Lower leg skin (tissue), 3 donors: ENCODE measurements at regions not wholly inside any gene's neighbourhood (a gene's known extent, or its start where the extent isn't known, plus 50 kb on each side); places are given as distances from the start of the nearest gene placed in this dataset.
"Not testable (repeated sequence)": the region's sequence is repeated elsewhere in the genome, so short reads cannot be mapped to it uniquely, and the experiment has no call there.

ENCODE experiments used
- POLR2A ChIP-seq, 2 donors: fragments of 450-650 bp; IDR thresholded peaks; one replicate each; pipeline ENCODE4 v1.6.1; 2016 to 2017; ENCODE audit warnings: antibody characterized with exemption in 2 of 2, mild to moderate bottlenecking in 1 of 2, moderate library complexity in 1 of 2
- TF ChIP-seq, protein P1 (sequence below), 3 donors: fragments of 450-650 bp; IDR thresholded peaks; one replicate each; pipeline ENCODE4 v1.5.1; 2016; ENCODE audit warnings: antibody characterized with exemption in 3 of 3, mild to moderate bottlenecking in 3 of 3, moderate library complexity in 2 of 3

GRCh38 chr2:91587908-91588535 is 2896.5 kb downstream of the RPIA start:
- TF ChIP-seq, protein P1, sequence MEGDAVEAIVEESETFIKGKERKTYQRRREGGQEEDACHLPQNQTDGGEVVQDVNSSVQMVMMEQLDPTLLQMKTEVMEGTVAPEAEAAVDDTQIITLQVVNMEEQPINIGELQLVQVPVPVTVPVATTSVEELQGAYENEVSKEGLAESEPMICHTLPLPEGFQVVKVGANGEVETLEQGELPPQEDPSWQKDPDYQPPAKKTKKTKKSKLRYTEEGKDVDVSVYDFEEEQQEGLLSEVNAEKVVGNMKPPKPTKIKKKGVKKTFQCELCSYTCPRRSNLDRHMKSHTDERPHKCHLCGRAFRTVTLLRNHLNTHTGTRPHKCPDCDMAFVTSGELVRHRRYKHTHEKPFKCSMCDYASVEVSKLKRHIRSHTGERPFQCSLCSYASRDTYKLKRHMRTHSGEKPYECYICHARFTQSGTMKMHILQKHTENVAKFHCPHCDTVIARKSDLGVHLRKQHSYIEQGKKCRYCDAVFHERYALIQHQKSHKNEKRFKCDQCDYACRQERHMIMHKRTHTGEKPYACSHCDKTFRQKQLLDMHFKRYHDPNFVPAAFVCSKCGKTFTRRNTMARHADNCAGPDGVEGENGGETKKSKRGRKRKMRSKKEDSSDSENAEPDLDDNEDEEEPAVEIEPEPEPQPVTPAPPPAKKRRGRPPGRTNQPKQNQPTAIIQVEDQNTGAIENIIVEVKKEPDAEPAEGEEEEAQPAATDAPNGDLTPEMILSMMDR (IDR thresholded peaks at IDR 0.05), result not testable (repeated sequence)
- not testable (repeated sequence) for TF ChIP-seq POLR2A (IDR thresholded peaks at IDR 0.05)
